ENCODE measurements at regions not wholly inside any gene's neighbourhood (a gene's known extent, or its start where the extent isn't known, plus 50 kb on each side); places are given as distances from the start of the nearest gene placed in this dataset.

DNA sequence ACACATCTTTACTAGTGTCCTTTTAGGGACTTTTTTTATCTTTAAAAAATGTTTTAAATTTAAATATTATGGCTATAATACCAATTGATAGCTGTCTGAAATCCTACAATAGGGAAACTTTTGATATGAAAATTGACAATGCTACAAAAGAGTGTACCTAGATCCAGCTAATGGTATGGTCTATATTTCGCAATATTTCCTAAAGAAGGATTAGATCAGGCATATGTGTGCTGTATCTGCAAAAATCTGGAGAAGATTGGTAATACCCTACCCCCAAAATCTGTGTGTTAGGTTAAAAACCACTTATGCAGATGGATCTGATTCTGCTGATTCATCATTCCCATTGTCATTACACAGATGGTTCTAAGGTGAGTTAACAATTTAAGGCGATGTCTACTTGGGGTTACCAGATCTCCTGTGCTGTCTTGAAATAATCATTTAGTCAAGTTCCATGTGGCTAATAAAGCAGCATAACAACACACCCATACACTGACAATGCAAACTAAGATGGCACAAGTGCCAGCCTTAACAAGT lies 137.1 kb downstream of the GASK1B start:
- TF ChIP-seq, protein P1, sequence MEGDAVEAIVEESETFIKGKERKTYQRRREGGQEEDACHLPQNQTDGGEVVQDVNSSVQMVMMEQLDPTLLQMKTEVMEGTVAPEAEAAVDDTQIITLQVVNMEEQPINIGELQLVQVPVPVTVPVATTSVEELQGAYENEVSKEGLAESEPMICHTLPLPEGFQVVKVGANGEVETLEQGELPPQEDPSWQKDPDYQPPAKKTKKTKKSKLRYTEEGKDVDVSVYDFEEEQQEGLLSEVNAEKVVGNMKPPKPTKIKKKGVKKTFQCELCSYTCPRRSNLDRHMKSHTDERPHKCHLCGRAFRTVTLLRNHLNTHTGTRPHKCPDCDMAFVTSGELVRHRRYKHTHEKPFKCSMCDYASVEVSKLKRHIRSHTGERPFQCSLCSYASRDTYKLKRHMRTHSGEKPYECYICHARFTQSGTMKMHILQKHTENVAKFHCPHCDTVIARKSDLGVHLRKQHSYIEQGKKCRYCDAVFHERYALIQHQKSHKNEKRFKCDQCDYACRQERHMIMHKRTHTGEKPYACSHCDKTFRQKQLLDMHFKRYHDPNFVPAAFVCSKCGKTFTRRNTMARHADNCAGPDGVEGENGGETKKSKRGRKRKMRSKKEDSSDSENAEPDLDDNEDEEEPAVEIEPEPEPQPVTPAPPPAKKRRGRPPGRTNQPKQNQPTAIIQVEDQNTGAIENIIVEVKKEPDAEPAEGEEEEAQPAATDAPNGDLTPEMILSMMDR (IDR thresholded peaks at IDR 0.05), result no peak
- no peak for TF ChIP-seq EZH2 (IDR thresholded peaks at IDR 0.05; ENCODE audit: borderline replicate concordance, insufficient read depth, low read depth, low read length, poor library complexity, severe bottlenecking)

Measured in B cell (primary cell).